Panc1 (cell line): ENCODE measurements at regions not wholly inside any gene's neighbourhood (a gene's known extent, or its start where the extent isn't known, plus 50 kb on each side); places are given as distances from the start of the nearest gene placed in this dataset.

ENCODE experiments used
- CTCF ChIP-seq: fragments of 450-650 bp; IDR thresholded peaks from 2 replicates; pipeline ENCODE4 v1.5.1; 2017; ENCODE audit warnings: mild to moderate bottlenecking
- POLR2AphosphoS5 ChIP-seq: IDR thresholded peaks from 2 replicates; pipeline ENCODE4 v1.6.1; 2012; ENCODE audit warnings: mild to moderate bottlenecking, low read depth, low read length, moderate library complexity

- no peak for TF ChIP-seq CTCF
- TF ChIP-seq POLR2AphosphoS5 = no peak
Observed at GRCh38 chr5:67311701-67312100, 115.1 kb upstream of the CD180 start.
